Ishikawa (cell line): ENCODE measurements at regions not wholly inside any gene's neighbourhood (a gene's known extent, or its start where the extent isn't known, plus 50 kb on each side); places are given as distances from the start of the nearest gene placed in this dataset.

Experiments used
- CEBPB ChIP-seq: IDR thresholded peaks from 2 replicates; pipeline ENCODE4 v1.6.1; 2012
- CREB1 ChIP-seq: IDR thresholded peaks from 2 replicates; pipeline ENCODE4 v1.6.1; 2012; ENCODE audit warnings: low read depth
- EGR1 ChIP-seq: IDR thresholded peaks from 2 replicates; pipeline ENCODE4 v1.6.1; 2012
- EP300 ChIP-seq: IDR thresholded peaks from 2 replicates; pipeline ENCODE4 v1.6.1; 2012; ENCODE audit warnings: borderline replicate concordance
- RAD21 ChIP-seq: IDR thresholded peaks from 2 replicates; pipeline ENCODE4 v1.6.1; 2012; ENCODE audit warnings: low read depth
- REST ChIP-seq: IDR thresholded peaks from 2 replicates; pipeline ENCODE4 v1.6.1; 2012; ENCODE audit warnings: low read depth, mild to moderate bottlenecking
- TAF1 ChIP-seq: IDR thresholded peaks from 2 replicates; pipeline ENCODE4 v1.6.1; 2012; ENCODE audit warnings: low read depth, mild to moderate bottlenecking
- TCF12 ChIP-seq: IDR thresholded peaks from 2 replicates; pipeline ENCODE4 v1.6.1; 2012; ENCODE audit warnings: low read depth
- USF1 ChIP-seq: IDR thresholded peaks from 2 replicates; pipeline ENCODE4 v1.6.1; 2012
- YY1 ChIP-seq: IDR thresholded peaks from 2 replicates; pipeline ENCODE4 v1.6.1; 2012; ENCODE audit warnings: low read depth
- ZBTB7A ChIP-seq: IDR thresholded peaks from 2 replicates; pipeline ENCODE4 v1.6.1; 2012; ENCODE audit warnings: low read depth
- TF ChIP-seq, protein P1 (sequence below): IDR thresholded peaks from 2 replicates; pipeline ENCODE4 v1.6.1; 2012

DNA sequence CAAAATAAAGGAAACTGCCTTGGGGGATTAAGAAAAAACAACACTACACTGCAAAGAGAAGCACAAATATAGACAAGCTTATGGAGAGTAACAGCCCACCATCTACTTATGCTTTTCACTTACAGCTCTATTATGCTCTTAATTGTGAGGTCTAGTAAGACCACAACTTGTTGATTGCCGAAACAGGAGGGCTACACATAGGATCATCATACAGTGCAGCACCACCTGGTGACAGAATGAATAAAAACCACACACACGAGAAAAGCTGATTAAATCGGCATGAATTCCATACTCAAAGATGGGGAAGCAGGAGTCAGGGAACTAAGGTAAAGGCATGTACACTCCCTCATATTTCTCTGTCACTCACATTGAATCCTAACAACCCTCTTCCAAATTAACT lies 259.2 kb downstream of the IKZF2 start:
- TF ChIP-seq REST: no peak
- TF ChIP-seq YY1: no peak
- no peak for TF ChIP-seq EP300
- no peak for TF ChIP-seq TCF12
- TF ChIP-seq CEBPB: no peak
- TF ChIP-seq, protein P1, sequence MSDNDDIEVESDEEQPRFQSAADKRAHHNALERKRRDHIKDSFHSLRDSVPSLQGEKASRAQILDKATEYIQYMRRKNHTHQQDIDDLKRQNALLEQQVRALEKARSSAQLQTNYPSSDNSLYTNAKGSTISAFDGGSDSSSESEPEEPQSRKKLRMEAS: no peak
- peak; percentile 38; the same call in 1 of the 2 replicates for TF ChIP-seq RAD21
- no peak for TF ChIP-seq EGR1
- no peak for TF ChIP-seq TAF1
- TF ChIP-seq ZBTB7A: no peak
- no peak for TF ChIP-seq USF1
- no peak for TF ChIP-seq CREB1
